ENCODE measurements at regions not wholly inside any gene's neighbourhood (a gene's known extent, or its start where the extent isn't known, plus 50 kb on each side); places are given as distances from the start of the nearest gene placed in this dataset.

GRCh38 chr2:207385076-207385475 is 144.7 kb upstream of the CREB1 start:
- no peak for TF ChIP-seq POLR2A (IDR thresholded peaks at IDR 0.05)
- no peak for TF ChIP-seq CTCF (IDR thresholded peaks at IDR 0.05)

Measured in ovary (tissue), 3 donors.